ENCODE measurements at regions not wholly inside any gene's neighbourhood (a gene's known extent, or its start where the extent isn't known, plus 50 kb on each side); places are given as distances from the start of the nearest gene placed in this dataset.

DNA sequence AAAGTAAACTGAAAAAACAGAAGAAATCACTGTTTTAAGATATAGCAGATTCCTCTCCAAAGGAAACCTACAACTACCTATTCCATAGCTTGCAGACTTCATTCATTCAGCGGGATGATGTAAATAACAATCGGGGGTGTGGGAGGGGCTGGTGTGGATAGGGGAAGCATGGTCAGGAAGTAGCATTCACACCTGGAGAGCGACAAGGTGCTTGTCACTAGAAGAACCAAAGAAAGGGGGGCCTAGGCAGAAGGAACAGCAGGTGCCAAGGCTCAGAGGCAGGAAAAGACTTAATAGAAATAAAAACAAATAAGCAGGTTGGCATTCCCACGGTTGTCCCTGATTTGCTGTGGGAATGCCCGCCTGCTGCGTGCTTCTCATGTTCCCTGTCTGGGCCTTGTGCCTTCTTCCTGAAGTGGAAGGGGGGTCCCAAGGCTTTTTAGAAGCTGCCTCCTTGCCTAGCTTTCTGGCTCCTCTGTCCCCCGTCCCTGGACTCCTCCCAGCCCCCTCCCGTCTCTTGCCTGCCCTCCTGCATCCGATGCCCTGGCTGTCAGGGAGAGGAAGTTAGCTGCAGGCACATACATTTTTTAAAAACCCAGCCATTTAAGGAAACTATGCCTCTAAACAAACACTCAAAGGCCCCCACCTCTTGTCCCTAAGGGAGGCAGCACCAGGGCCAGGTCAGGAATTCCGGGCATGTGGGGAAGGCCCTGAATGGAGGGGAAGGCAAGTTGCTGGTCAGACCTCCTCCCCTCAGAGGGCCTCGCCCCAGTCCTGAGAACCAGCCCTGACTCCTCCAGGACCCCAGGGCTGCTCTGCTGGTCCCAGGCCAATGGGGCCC is 54.7 kb upstream of the PRDM11 start:
- DNase-seq (no peak), ATAC-seq (no peak)

DNA sequence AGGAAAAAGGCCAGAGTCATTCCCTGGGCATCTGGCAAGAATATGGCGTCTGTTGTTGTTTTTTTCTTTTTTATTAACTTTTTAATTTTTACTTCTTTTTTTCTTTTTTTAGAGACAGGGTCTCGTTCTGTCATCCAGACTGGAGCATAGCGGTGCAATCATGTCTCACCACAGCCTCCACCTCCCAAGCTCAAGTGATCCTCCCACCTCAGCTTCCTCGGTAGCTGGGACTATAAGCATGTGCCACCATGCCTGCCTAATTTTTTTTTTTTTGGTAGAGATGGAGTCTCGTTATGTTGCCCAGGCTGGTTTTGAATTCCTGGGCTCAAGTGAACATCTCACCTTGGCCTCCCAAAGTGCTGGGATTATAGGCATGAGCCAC is 54.0 kb upstream of the PRDM11 start:
- ATAC-seq (no peak), DNase-seq (no peak)

DNA sequence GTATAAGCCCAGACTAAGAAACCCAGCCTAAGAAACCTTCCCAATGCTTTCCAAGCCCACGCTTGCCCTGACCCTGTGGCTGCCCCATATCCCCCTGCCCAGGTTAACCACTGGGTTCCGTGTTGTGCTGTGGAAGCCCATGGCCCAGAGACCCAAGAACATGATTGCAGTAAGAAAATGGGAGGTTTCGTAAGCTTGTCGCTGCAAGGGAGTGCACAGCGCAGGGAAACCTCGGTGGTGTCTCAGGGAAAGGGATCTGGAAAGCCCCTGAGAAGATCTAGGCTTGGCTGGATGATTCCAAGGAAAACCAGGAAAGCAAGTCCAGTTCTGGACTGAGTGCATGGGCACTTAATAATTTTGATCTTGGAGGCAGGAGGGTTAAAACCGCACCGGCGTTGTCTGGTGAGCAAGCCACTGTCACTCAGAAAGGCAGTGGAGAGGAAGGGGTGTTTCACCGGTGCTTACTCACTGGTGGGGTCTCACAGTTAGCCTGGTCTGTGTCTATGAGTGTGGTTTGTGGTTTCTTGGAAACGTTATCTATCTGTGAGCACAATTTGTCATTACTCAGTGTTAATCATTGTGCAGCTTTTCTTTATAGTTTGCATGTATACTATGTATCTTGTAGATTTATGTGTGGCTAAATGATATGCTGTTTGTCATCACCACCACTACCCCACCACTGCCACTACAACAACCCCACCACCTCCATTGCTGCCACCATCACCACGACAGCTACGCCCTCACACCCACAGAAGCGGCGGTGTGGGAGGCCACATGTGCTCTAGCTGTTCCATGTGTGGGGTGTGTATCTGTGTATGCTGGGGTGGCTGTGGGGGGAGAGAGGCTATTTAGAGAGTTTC is 53.3 kb upstream of the PRDM11 start:
- DNase-seq (peak; percentile 44), ATAC-seq (peak; percentile 90)

DNA sequence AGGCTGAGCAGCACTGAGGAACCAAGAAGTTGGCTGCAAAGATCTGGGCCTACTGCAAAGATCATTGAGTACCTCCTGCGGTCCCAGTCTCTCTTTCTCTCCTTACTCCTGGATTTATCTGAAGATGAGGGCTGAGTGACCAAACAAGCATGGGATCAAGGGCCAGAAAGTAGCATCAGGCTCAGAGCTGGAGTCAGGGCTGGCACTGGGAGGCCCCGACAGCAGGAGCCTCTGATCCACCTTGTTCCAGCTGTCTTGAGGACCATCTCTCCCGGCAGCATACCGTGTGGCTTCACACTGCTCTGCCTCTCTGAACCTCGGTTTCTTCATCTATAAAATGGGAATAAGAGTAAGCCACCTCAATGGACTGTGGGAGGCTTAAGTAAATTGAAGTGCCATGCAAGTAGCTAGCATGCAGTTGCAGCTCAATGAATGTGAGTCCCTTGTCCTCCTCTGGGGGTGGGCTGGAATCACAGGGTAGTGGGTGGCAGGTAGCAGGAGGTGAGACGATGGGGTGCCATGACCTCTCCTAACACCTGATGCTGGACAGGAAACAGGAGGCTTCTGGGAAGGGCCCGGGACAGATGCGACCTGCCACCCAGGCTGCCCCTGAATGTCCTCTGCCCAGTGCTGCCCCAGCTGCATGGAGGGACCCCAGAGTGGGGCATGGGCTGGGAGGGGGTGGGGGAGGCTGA is 52.5 kb upstream of the PRDM11 start:
- ATAC-seq (no peak), DNase-seq (no peak)

DNA sequence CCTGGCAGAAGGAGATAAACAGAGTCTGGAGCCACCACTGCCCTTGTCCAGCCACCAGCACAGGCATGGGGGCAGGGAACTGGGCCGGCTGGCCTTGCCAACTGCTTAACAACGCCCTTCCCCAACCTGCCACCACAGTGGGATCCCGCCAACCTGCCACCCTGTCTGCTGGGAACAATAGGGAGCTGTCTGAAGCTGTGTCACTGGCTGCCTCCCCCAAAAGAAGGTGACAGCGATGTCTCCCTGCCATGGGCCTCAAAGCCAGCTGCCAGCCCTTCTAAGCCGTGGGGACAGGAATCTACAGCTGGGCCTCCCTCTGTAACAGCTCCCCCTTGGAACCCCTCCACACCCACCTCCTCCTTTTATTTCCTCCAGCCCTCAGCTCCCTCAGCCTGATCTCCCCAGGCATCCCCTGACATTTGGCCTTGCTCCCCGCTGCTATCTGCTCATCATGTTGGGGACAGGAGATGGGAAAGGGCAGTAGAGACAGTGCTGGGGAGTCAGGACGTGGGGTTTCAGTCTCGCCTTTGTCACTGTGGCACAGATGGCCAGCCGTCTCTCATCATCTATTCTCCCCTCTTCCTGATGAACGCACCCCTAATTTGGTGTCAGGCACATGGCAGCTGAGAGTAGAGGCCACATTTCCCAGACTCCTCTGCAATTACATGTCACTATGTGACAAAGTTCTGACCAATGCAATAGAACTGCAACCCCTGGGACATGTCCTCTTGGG is 51.3 kb upstream of the PRDM11 start:
- DNase-seq (no peak), ATAC-seq (no peak)

DNA sequence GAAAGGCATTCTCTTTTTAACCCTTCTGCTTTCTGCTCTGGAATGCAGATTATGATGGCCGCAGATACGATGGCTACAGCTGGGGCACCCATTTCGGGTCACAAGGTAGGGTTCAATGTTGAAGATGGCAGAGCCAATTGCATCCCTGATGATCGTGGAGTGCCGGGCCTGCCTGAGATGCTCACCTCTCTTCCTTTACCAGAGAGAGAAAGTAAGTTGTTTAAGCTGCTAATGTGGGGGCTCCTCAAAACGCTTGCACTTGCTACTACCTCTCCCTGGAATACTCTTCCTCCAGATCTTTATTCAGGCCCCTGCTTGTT is 50.8 kb upstream of the PRDM11 start:
- no peak for DNase-seq
- ATAC-seq = no peak

DNA sequence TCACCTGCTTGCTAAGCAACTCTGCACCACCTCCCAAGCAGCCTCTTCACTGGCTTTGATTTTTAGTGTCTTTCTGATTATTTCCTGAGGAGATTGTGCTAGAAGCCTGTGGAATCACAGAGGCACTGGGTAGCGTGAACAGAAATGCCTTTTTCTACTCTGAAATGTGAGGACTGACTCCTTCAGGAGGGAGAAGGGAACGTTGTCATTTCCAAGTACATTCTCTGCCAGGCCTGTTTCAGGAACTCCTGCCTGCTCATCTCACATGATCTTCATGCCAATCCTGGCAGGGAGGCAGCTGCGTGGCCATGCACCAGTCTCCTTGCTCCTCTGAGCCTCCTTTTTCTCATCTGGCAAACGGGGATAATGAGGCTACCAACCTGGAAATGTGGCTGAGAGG is 49.8 kb upstream of the PRDM11 start:
- DNase-seq (no peak), ATAC-seq (no peak)

Measured in stimulated activated naive CD8-positive, alpha-beta T cell treated with anti-CD3 and anti-CD28 coated beads, Interleukin-15, Interleukin-2, amounts not matched to agents 100 U/mL and 50 U/mL, for 24 hours (primary cell).